HCEC 1CT (cell line): ENCODE measurements at regions not wholly inside any gene's neighbourhood (a gene's known extent, or its start where the extent isn't known, plus 50 kb on each side); places are given as distances from the start of the nearest gene placed in this dataset.
A peak's percentile ranks its signal among the peaks of the same experiment; 100 is the strongest.

Source experiments
- DNase-seq: peaks from one replicate; pipeline ENCODE4 v3.0.0-alpha.2; 2017

- DNase-seq: no peak
Observed at GRCh38 chr6:125499535-125499934, 197.8 kb upstream of the HDDC2 start.

GRCh38 chr6:125503181-125503580 is 201.4 kb upstream of the HDDC2 start:
- DNase-seq: no peak

GRCh38 chr6:125507987-125508655 is 206.4 kb upstream of the HDDC2 start:
- DNase-seq: peak; percentile 11

GRCh38 chr6:125508793-125509192 is 207.0 kb upstream of the HDDC2 start:
- no peak for DNase-seq

GRCh38 chr6:125509477-125509876 is 207.7 kb upstream of the HDDC2 start:
- no peak for DNase-seq

- no peak for DNase-seq
Observed at GRCh38 chr6:125510405-125510804, 208.6 kb upstream of the HDDC2 start.

GRCh38 chr6:125511809-125512396 is 210.1 kb upstream of the HDDC2 start:
- peak; percentile 9 for DNase-seq

GRCh38 chr6:125512621-125513020 is 210.9 kb upstream of the HDDC2 start:
- DNase-seq: no peak

- no peak for DNase-seq
Observed at GRCh38 chr6:125513978-125514377, 212.2 kb upstream of the HDDC2 start.

GRCh38 chr6:125516644-125517043 is 214.9 kb upstream of the HDDC2 start:
- DNase-seq: no peak

GRCh38 chr6:125519367-125519766 is 217.6 kb upstream of the HDDC2 start:
- no peak for DNase-seq

- no peak for DNase-seq
Observed at GRCh38 chr6:125524356-125524755, 222.6 kb upstream of the HDDC2 start.

- no peak for DNase-seq
Observed at GRCh38 chr6:125526007-125526720, 223.3 kb upstream of the HEY2 start.

- DNase-seq: no peak
Observed at GRCh38 chr6:125528621-125529041, 220.8 kb upstream of the HEY2 start.

GRCh38 chr6:125529061-125529460 is 220.4 kb upstream of the HEY2 start:
- DNase-seq: no peak

GRCh38 chr6:125533710-125534397 is 215.6 kb upstream of the HEY2 start:
- no peak for DNase-seq

- DNase-seq: no peak
Observed at GRCh38 chr6:125534430-125535263, 214.8 kb upstream of the HEY2 start.

GRCh38 chr6:125537090-125537489 is 212.3 kb upstream of the HEY2 start:
- DNase-seq: no peak

GRCh38 chr6:125539892-125540291 is 209.5 kb upstream of the HEY2 start:
- no peak for DNase-seq

GRCh38 chr6:125544819-125545218 is 204.6 kb upstream of the HEY2 start:
- no peak for DNase-seq

- peak; percentile 43 for DNase-seq
Observed at GRCh38 chr6:125546841-125547251, 202.6 kb upstream of the HEY2 start.

- no peak for DNase-seq
Observed at GRCh38 chr6:125547381-125547780, 202.1 kb upstream of the HEY2 start.
